ENCODE measurements at regions not wholly inside any gene's neighbourhood (a gene's known extent, or its start where the extent isn't known, plus 50 kb on each side); places are given as distances from the start of the nearest gene placed in this dataset.

GRCh38 chr15:70417535-70417934 is 319.8 kb upstream of the TLE3 start:
- no peak for TF ChIP-seq POLR2A (IDR thresholded peaks at IDR 0.05)
- TF ChIP-seq CTCF (IDR thresholded peaks at IDR 0.05) = no peak
